Panc1 (cell line): ENCODE measurements at regions not wholly inside any gene's neighbourhood (a gene's known extent, or its start where the extent isn't known, plus 50 kb on each side); places are given as distances from the start of the nearest gene placed in this dataset.

ENCODE experiments used
- CTCF ChIP-seq: fragments of 450-650 bp; IDR thresholded peaks from 2 replicates; pipeline ENCODE4 v1.5.1; 2017; ENCODE audit warnings: mild to moderate bottlenecking
- TCF7L2 ChIP-seq: IDR thresholded peaks from 2 replicates; pipeline ENCODE4 v1.6.1; 2011; ENCODE audit warnings: mild to moderate bottlenecking, low read depth, low read length, inconsistent platforms

DNA sequence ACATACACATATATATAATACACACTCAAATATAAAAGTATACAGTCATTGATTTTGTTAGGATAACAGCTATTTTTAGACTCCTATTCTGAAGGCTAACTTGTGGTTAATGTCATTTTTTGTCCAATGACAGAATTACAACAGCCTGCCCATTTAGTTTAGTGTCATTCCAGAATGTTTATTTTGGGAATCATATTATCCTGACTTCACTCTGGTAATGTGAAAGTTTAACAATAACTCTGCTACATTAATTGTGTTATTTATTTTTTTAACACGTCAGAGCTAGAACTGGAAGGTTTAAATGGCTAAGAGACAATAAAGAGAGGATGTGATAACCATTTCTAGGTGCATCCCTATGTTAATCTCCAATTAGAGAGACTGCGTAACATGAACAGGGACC, 648.1 kb downstream of the USP25 start:
- no peak for TF ChIP-seq CTCF
- TF ChIP-seq TCF7L2, result no peak
